ENCODE measurements at regions not wholly inside any gene's neighbourhood (a gene's known extent, or its start where the extent isn't known, plus 50 kb on each side); places are given as distances from the start of the nearest gene placed in this dataset.
"Not testable (repeated sequence)": the region's sequence is repeated elsewhere in the genome, so short reads cannot be mapped to it uniquely, and the experiment has no call there.

GRCh38 chr1:113269168-113269963 is 120.9 kb upstream of the MAGI3 start:
- DNase-seq: no peak

GRCh38 chr1:113271039-113271438 is 119.3 kb upstream of the MAGI3 start:
- no peak for DNase-seq

- no peak for DNase-seq
Measured at GRCh38 chr1:113275083-113275482, 115.2 kb upstream of the MAGI3 start.

- no peak for DNase-seq
Measured at GRCh38 chr1:113275691-113276090, 114.6 kb upstream of the MAGI3 start.

- DNase-seq: no peak
Measured at GRCh38 chr1:113276507-113276906, 113.8 kb upstream of the MAGI3 start.

GRCh38 chr1:113278371-113278770 is 111.9 kb upstream of the MAGI3 start:
- no peak for DNase-seq

GRCh38 chr1:113278777-113279176 is 111.5 kb upstream of the MAGI3 start:
- DNase-seq: no peak

- no peak for DNase-seq
Measured at GRCh38 chr1:113279776-113280391, 110.4 kb upstream of the MAGI3 start.

- no peak for DNase-seq
Measured at GRCh38 chr1:113280581-113280980, 109.7 kb upstream of the MAGI3 start.

- no peak for DNase-seq
Measured at GRCh38 chr1:113281550-113281949, 108.8 kb upstream of the MAGI3 start.

GRCh38 chr1:113282008-113282892 is 108.1 kb upstream of the MAGI3 start:
- no peak for DNase-seq

- no peak for DNase-seq
Measured at GRCh38 chr1:113282893-113283285, 107.4 kb upstream of the MAGI3 start.

- DNase-seq: no peak
Measured at GRCh38 chr1:113283914-113284313, 106.4 kb upstream of the MAGI3 start.

- DNase-seq: no peak
Measured at GRCh38 chr1:113286156-113286555, 104.2 kb upstream of the MAGI3 start.

GRCh38 chr1:113291777-113292602 is 98.3 kb upstream of the MAGI3 start:
- DNase-seq: no peak

- DNase-seq: no peak
Measured at GRCh38 chr1:113292603-113293255, 97.6 kb upstream of the MAGI3 start.

GRCh38 chr1:113293256-113293626 is 97.1 kb upstream of the MAGI3 start:
- DNase-seq: no peak

- DNase-seq: no peak
Measured at GRCh38 chr1:113297749-113298148, 92.6 kb upstream of the MAGI3 start.

GRCh38 chr1:113298941-113299340 is 91.4 kb upstream of the MAGI3 start:
- DNase-seq: no peak

- no peak for DNase-seq
Measured at GRCh38 chr1:113302636-113303035, 87.7 kb upstream of the MAGI3 start.

GRCh38 chr1:113303267-113303666 is 87.0 kb upstream of the MAGI3 start:
- no peak for DNase-seq

GRCh38 chr1:113305029-113305428 is 85.3 kb upstream of the MAGI3 start:
- not testable (repeated sequence) for DNase-seq
